ENCODE measurements at regions not wholly inside any gene's neighbourhood (a gene's known extent, or its start where the extent isn't known, plus 50 kb on each side); places are given as distances from the start of the nearest gene placed in this dataset.

GRCh38 chr3:196131921-196132320 lies 50.0 kb upstream of the TFRC start:
- TF ChIP-seq, protein P1, sequence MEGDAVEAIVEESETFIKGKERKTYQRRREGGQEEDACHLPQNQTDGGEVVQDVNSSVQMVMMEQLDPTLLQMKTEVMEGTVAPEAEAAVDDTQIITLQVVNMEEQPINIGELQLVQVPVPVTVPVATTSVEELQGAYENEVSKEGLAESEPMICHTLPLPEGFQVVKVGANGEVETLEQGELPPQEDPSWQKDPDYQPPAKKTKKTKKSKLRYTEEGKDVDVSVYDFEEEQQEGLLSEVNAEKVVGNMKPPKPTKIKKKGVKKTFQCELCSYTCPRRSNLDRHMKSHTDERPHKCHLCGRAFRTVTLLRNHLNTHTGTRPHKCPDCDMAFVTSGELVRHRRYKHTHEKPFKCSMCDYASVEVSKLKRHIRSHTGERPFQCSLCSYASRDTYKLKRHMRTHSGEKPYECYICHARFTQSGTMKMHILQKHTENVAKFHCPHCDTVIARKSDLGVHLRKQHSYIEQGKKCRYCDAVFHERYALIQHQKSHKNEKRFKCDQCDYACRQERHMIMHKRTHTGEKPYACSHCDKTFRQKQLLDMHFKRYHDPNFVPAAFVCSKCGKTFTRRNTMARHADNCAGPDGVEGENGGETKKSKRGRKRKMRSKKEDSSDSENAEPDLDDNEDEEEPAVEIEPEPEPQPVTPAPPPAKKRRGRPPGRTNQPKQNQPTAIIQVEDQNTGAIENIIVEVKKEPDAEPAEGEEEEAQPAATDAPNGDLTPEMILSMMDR (IDR thresholded peaks at IDR 0.05): no peak
- TF ChIP-seq EZH2 (IDR thresholded peaks at IDR 0.05) (no peak), EZH2phosphoT487 (IDR thresholded peaks at IDR 0.05) (no peak)
